Duodenal mucosa (tissue), 2 donors: ENCODE measurements at regions not wholly inside any gene's neighbourhood (a gene's known extent, or its start where the extent isn't known, plus 50 kb on each side); places are given as distances from the start of the nearest gene placed in this dataset.

Experiments used
- H3K27ac ChIP-seq: one replicate; pipeline ENCODE4 v1.7.0; 2013; ENCODE audit warnings: low read depth, low read length
- H3K27me3 ChIP-seq, 2 donors: one replicate each; pipeline ENCODE4 v1.7.0; 2013; ENCODE audit warnings: low read length in 2 of 2, control low read depth in 1 of 2; ENCODE audit not compliant: insufficient read depth in 2 of 2, control insufficient read depth in 1 of 2
- H3K36me3 ChIP-seq, 2 donors: one replicate each; pipeline ENCODE4 v1.7.0; 2013; ENCODE audit warnings: low read length in 2 of 2, control low read depth in 1 of 2; ENCODE audit not compliant: insufficient read depth in 2 of 2, control insufficient read depth in 1 of 2
- H3K4me1 ChIP-seq, 2 donors: one replicate each; pipeline ENCODE4 v1.7.0; 2013; ENCODE audit warnings: low read length in 2 of 2, control low read depth in 1 of 2; ENCODE audit not compliant: insufficient read depth in 2 of 2, control insufficient read depth in 1 of 2
- H3K4me3 ChIP-seq, 2 donors: one replicate each; pipeline ENCODE4 v1.7.0; 2013; ENCODE audit warnings: low read length in 2 of 2, low read depth in 1 of 2
- H3K9ac ChIP-seq, 2 donors: one replicate each; pipeline ENCODE4 v1.7.0; 2013; ENCODE audit warnings: low read length in 2 of 2, low read depth in 1 of 2
- H3K9me3 ChIP-seq, 2 donors: one replicate each; pipeline ENCODE4 v1.7.0; 2013; ENCODE audit warnings: low read length in 2 of 2, control low read depth in 1 of 2; ENCODE audit not compliant: control insufficient read depth in 1 of 2

GRCh38 chr12:41967668-41968500, 176.8 kb downstream of the GXYLT1 start:
- no peaks in the 10 kb centered on the region for H3K36me3 ChIP-seq
- H3K4me3 ChIP-seq: no peak overlapping the region
- H3K9ac ChIP-seq: no peak overlapping the region
- no peaks in the 10 kb centered on the region for H3K4me1 ChIP-seq
- no peaks in the 10 kb centered on the region for H3K27me3 ChIP-seq
- H3K27ac ChIP-seq: no peak overlapping the region
- H3K9me3 ChIP-seq: no peaks in the 10 kb centered on the region

GRCh38 chr12:41966916-41967315, 177.8 kb downstream of the GXYLT1 start:
- H3K4me3 ChIP-seq: no peak overlapping the region
- H3K9ac ChIP-seq: no peak overlapping the region

GRCh38 chr12:41966001-41966400, 178.7 kb downstream of the GXYLT1 start:
- H3K4me3 ChIP-seq: no peak overlapping the region
- no peaks in the 10 kb centered on the region for H3K36me3 ChIP-seq
- H3K4me1 ChIP-seq: no peaks in the 10 kb centered on the region

More at GRCh38 chr12:41966916-41967315, 177.8 kb downstream of the GXYLT1 start:
- H3K27ac ChIP-seq: no peak overlapping the region
- H3K4me1 ChIP-seq: no peaks in the 10 kb centered on the region
- H3K36me3 ChIP-seq: no peaks in the 10 kb centered on the region
- H3K27me3 ChIP-seq: no peaks in the 10 kb centered on the region
- H3K9me3 ChIP-seq: no peaks in the 10 kb centered on the region

GRCh38 chr12:41963398-41963797, 181.3 kb downstream of the GXYLT1 start:
- no peak overlapping the region for H3K9ac ChIP-seq
- no peak overlapping the region for H3K27ac ChIP-seq
- H3K4me1 ChIP-seq: no peaks in the 10 kb centered on the region
- H3K27me3 ChIP-seq: no peaks in the 10 kb centered on the region
- no peaks in the 10 kb centered on the region for H3K9me3 ChIP-seq
- no peak overlapping the region for H3K4me3 ChIP-seq
- no peaks in the 10 kb centered on the region for H3K36me3 ChIP-seq

More at GRCh38 chr12:41966001-41966400, 178.7 kb downstream of the GXYLT1 start:
- Histone ChIP-seq H3K27ac (no peak overlapping the region), H3K9ac (no peak overlapping the region), H3K9me3 (no peaks in the 10 kb centered on the region), H3K27me3 (no peaks in the 10 kb centered on the region)

GRCh38 chr12:41962171-41962572, 182.5 kb downstream of the GXYLT1 start:
- H3K27ac ChIP-seq: no peak overlapping the region
- H3K36me3 ChIP-seq: no peaks in the 10 kb centered on the region
- H3K4me1 ChIP-seq: no peaks in the 10 kb centered on the region
- H3K27me3 ChIP-seq: no peaks in the 10 kb centered on the region
- no peak overlapping the region for H3K4me3 ChIP-seq
- no peak overlapping the region for H3K9ac ChIP-seq
- H3K9me3 ChIP-seq: no peaks in the 10 kb centered on the region

- Histone ChIP-seq H3K27me3 (no peaks in the 10 kb centered on the region), H3K9ac (no peak overlapping the region), H3K4me3 (no peak overlapping the region), H3K9me3 (no peaks in the 10 kb centered on the region), H3K4me1 (no peaks in the 10 kb centered on the region), H3K36me3 (no peaks in the 10 kb centered on the region), H3K27ac (no peak overlapping the region)
Measured at GRCh38 chr12:41959271-41959670, 185.4 kb downstream of the GXYLT1 start.

- Histone ChIP-seq H3K4me1 (no peaks in the 10 kb centered on the region), H3K27ac (no peak overlapping the region), H3K9ac (no peak overlapping the region), H3K36me3 (no peaks in the 10 kb centered on the region), H3K9me3 (no peaks in the 10 kb centered on the region), H3K4me3 (no peak overlapping the region), H3K27me3 (no peaks in the 10 kb centered on the region)
Measured at GRCh38 chr12:41956353-41956752, 188.3 kb downstream of the GXYLT1 start.

- Histone ChIP-seq H3K9me3 (peaks cover 6 to 9% of the 10 kb centered on the region in 2 donors), H3K27ac (no peak overlapping the region), H3K27me3 (no peaks in the 10 kb centered on the region), H3K36me3 (no peaks in the 10 kb centered on the region), H3K4me1 (no peaks in the 10 kb centered on the region), H3K4me3 (no peak overlapping the region), H3K9ac (no peak overlapping the region)
Measured at GRCh38 chr12:41950455-41950854, 194.2 kb downstream of the GXYLT1 start.

GRCh38 chr12:41946106-41946505, 198.6 kb downstream of the GXYLT1 start:
- no peak overlapping the region for H3K27ac ChIP-seq
- H3K9ac ChIP-seq: no peak overlapping the region
- no peak overlapping the region for H3K4me3 ChIP-seq
- no peaks in the 10 kb centered on the region for H3K27me3 ChIP-seq
- H3K9me3 ChIP-seq: peaks cover 6 to 9% of the 10 kb centered on the region in 2 donors
- H3K4me1 ChIP-seq: no peaks in the 10 kb centered on the region
- H3K36me3 ChIP-seq: no peaks in the 10 kb centered on the region

- Histone ChIP-seq H3K27me3 (no peaks in the 10 kb centered on the region), H3K27ac (no peak overlapping the region), H3K4me1 (no peaks in the 10 kb centered on the region), H3K9ac (no peak overlapping the region), H3K36me3 (no peaks in the 10 kb centered on the region), H3K9me3 (peaks cover 6 to 9% of the 10 kb centered on the region in 2 donors), H3K4me3 (no peak overlapping the region)
Measured at GRCh38 chr12:41944216-41944615, 200.5 kb downstream of the GXYLT1 start.
